Loucy (cell line): ENCODE measurements at regions not wholly inside any gene's neighbourhood (a gene's known extent, or its start where the extent isn't known, plus 50 kb on each side); places are given as distances from the start of the nearest gene placed in this dataset.

Experiments
- H2AFZ ChIP-seq: fragments of 200-600 bp; sonication (generic); 2 replicates; pipeline ENCODE4 v1.6.0; 2016; ENCODE audit warnings: antibody characterized with exemption, mild to moderate bottlenecking, low read length, moderate library complexity
- H3F3A ChIP-seq: fragments of 200-600 bp; 2 replicates; pipeline ENCODE4 v1.6.0; 2016; ENCODE audit warnings: antibody characterized with exemption, low read depth, mild to moderate bottlenecking
- H3K27me3 ChIP-seq: fragments of 200-600 bp; sonication (generic); 2 replicates; pipeline ENCODE4 v1.6.1; 2014; ENCODE audit warnings: low read length, mild to moderate bottlenecking; ENCODE audit not compliant: insufficient read depth, poor library complexity, severe bottlenecking
- H3K36me3 ChIP-seq: fragments of 200-600 bp; sonication (generic); 2 replicates; pipeline ENCODE4 v1.6.1; 2016; ENCODE audit warnings: low read length; ENCODE audit not compliant: insufficient read depth
- H3K4me1 ChIP-seq: fragments of 200-600 bp; sonication (generic); 2 replicates; pipeline ENCODE4 v1.5.1; 2014; ENCODE audit warnings: low read length, mild to moderate bottlenecking; ENCODE audit not compliant: insufficient read depth, poor library complexity, severe bottlenecking
- H3K4me2 ChIP-seq: fragments of 200-600 bp; sonication (generic); 2 replicates; pipeline ENCODE4 v1.6.0; 2014; ENCODE audit warnings: antibody characterized with exemption, low read length, low read depth, mild to moderate bottlenecking; ENCODE audit not compliant: poor library complexity, severe bottlenecking
- H3K4me3 ChIP-seq: fragments of 200-600 bp; sonication (generic); 2 replicates; pipeline ENCODE4 v1.5.1; 2014; ENCODE audit warnings: low read length, mild to moderate bottlenecking, mixed read lengths; ENCODE audit not compliant: poor library complexity, severe bottlenecking
- H3K79me2 ChIP-seq: fragments of 200-600 bp; sonication (generic); 2 replicates; pipeline ENCODE4 v1.6.1; 2014; ENCODE audit warnings: low read length; ENCODE audit not compliant: insufficient read depth
- H3K9ac ChIP-seq: fragments of 200-600 bp; sonication (generic); 2 replicates; pipeline ENCODE4 v1.6.0; 2014; ENCODE audit warnings: mild to moderate bottlenecking, low read depth, low read length, moderate library complexity; ENCODE audit not compliant: poor library complexity, severe bottlenecking
- H3K9me2 ChIP-seq: fragments of 200-600 bp; sonication (generic); replicated peaks from 2 replicates; pipeline ENCODE4 v1.6.1; 2016; ENCODE audit warnings: low read depth, low read length, mixed read lengths
- H3K9me3 ChIP-seq: fragments of 200-600 bp; sonication (generic); 2 replicates; pipeline ENCODE4 v1.6.1; 2014; ENCODE audit warnings: mild to moderate bottlenecking, antibody characterized with exemption, low read length, low read depth; ENCODE audit not compliant: insufficient read depth
- H4K20me1 ChIP-seq: fragments of 200-600 bp; sonication (generic); 2 replicates; pipeline ENCODE4 v1.6.0; 2014; ENCODE audit warnings: antibody characterized with exemption, low read length, mild to moderate bottlenecking; ENCODE audit not compliant: insufficient read depth, poor library complexity, severe bottlenecking
- EZH2phosphoT487 ChIP-seq: fragments of 200-600 bp; IDR thresholded peaks from 2 replicates; pipeline ENCODE4 v1.6.1; 2018; ENCODE audit warnings: antibody characterized with exemption, mild to moderate bottlenecking, moderate library complexity, borderline replicate concordance
- TF ChIP-seq, protein P1 (sequence below): fragments of 200-600 bp; sonication (generic); conservative IDR thresholded peaks from 2 replicates; pipeline ENCODE4 v1.5.1; 2014; ENCODE audit warnings: mild to moderate bottlenecking, antibody characterized with exemption, low read length

DNA sequence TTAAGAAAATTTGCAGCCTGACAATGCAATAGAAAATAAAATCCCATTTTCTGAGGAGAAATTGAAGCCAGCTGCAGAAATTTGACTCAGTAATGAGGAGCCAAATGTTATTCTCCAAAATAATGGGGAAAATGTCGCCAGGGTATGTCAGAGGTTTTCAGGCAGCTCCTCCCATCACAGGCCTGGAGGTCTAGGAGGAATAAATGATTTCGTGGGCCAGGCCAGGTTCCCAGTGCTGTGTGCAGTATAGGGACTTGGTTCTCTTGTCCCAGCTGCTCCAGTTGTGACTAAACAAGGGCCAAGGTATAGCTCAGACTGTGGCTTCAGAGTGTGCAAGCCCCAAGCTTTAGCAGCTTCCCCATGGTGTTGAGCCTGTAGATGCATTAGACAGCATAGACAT lies 1240.8 kb upstream of the ADGRB3 start:
- no peaks in the 10 kb centered on the region for H4K20me1 ChIP-seq
- no peak overlapping the region for H3K4me2 ChIP-seq
- no peaks in the 10 kb centered on the region for H3F3A ChIP-seq
- H3K79me2 ChIP-seq, result no peaks in the 10 kb centered on the region
- no peak overlapping the region for H2AFZ ChIP-seq
- no peak overlapping the region for H3K4me3 ChIP-seq
- no peaks in the 10 kb centered on the region for H3K36me3 ChIP-seq
- no peaks in the 10 kb centered on the region for H3K27me3 ChIP-seq
- no peaks in the 10 kb centered on the region for H3K9me2 ChIP-seq
- no peak overlapping the region for H3K9ac ChIP-seq
- no peak for TF ChIP-seq EZH2phosphoT487
- TF ChIP-seq, protein P1, sequence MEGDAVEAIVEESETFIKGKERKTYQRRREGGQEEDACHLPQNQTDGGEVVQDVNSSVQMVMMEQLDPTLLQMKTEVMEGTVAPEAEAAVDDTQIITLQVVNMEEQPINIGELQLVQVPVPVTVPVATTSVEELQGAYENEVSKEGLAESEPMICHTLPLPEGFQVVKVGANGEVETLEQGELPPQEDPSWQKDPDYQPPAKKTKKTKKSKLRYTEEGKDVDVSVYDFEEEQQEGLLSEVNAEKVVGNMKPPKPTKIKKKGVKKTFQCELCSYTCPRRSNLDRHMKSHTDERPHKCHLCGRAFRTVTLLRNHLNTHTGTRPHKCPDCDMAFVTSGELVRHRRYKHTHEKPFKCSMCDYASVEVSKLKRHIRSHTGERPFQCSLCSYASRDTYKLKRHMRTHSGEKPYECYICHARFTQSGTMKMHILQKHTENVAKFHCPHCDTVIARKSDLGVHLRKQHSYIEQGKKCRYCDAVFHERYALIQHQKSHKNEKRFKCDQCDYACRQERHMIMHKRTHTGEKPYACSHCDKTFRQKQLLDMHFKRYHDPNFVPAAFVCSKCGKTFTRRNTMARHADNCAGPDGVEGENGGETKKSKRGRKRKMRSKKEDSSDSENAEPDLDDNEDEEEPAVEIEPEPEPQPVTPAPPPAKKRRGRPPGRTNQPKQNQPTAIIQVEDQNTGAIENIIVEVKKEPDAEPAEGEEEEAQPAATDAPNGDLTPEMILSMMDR, result no peak
- no peaks in the 10 kb centered on the region for H3K4me1 ChIP-seq
- H3K9me3 ChIP-seq, result no peaks in the 10 kb centered on the region

DNA sequence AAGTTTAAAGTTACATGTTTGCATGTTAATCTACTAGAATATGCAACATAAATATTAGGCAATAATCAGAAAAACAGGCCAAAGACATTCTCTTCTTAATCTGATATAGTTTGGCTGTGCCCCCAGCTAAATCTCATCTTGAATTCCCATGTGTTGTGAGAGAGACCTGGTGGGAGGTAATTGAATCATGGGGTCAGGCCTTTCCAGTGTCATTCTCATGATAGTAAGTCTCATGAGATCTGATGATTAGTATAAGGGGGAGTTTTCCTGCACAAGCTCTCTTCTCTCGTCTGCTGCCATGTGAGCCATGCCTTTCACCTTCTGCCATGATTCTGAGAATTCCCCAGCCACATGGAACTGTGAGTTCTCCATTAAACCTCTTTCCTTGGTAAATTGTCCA lies 1241.7 kb upstream of the ADGRB3 start:
- no peak overlapping the region for H2AFZ ChIP-seq
- H3K4me1 ChIP-seq, result no peaks in the 10 kb centered on the region
- TF ChIP-seq, protein P1, result no peak
- TF ChIP-seq EZH2phosphoT487, result no peak
- H3K9ac ChIP-seq, result no peak overlapping the region
- H3K27me3 ChIP-seq, result no peaks in the 10 kb centered on the region
- no peaks in the 10 kb centered on the region for H3K9me3 ChIP-seq
- H4K20me1 ChIP-seq, result no peaks in the 10 kb centered on the region
- no peaks in the 10 kb centered on the region for H3F3A ChIP-seq
- no peaks in the 10 kb centered on the region for H3K9me2 ChIP-seq
- H3K79me2 ChIP-seq, result no peaks in the 10 kb centered on the region
- no peaks in the 10 kb centered on the region for H3K36me3 ChIP-seq
- H3K4me2 ChIP-seq, result no peak overlapping the region
- no peak overlapping the region for H3K4me3 ChIP-seq

DNA sequence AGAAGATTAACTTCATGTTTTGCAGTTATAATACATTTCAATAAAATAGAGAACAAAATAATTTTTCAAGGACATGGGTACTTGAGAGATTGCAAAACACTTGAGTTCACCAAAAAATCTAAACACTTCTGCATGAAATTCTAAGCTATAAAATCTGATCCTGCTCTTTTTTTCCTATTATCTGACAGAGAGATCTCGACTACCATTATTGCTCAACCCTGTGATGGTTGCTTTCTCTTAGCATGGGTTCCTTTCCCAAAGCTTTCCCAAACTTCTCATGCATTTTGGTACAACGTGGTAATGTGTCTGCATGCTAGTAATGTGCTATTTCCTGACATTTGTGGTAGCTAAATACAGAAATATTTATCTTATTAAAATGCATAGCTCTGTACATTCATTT lies 1243.1 kb upstream of the ADGRB3 start:
- Histone ChIP-seq H3K9me2 (no peaks in the 10 kb centered on the region), H3K36me3 (no peaks in the 10 kb centered on the region), H2AFZ (no peak overlapping the region), H3K9me3 (no peaks in the 10 kb centered on the region), H3K4me2 (no peak overlapping the region), H3K79me2 (no peaks in the 10 kb centered on the region), H3K4me3 (no peak overlapping the region), H3K9ac (no peak overlapping the region), H3K4me1 (no peaks in the 10 kb centered on the region), H4K20me1 (no peaks in the 10 kb centered on the region), H3F3A (no peaks in the 10 kb centered on the region), H3K27me3 (no peaks in the 10 kb centered on the region)
- no peak for TF ChIP-seq EZH2phosphoT487
- TF ChIP-seq, protein P1, result no peak
